ENCODE measurements at regions not wholly inside any gene's neighbourhood (a gene's known extent, or its start where the extent isn't known, plus 50 kb on each side); places are given as distances from the start of the nearest gene placed in this dataset.

DNA sequence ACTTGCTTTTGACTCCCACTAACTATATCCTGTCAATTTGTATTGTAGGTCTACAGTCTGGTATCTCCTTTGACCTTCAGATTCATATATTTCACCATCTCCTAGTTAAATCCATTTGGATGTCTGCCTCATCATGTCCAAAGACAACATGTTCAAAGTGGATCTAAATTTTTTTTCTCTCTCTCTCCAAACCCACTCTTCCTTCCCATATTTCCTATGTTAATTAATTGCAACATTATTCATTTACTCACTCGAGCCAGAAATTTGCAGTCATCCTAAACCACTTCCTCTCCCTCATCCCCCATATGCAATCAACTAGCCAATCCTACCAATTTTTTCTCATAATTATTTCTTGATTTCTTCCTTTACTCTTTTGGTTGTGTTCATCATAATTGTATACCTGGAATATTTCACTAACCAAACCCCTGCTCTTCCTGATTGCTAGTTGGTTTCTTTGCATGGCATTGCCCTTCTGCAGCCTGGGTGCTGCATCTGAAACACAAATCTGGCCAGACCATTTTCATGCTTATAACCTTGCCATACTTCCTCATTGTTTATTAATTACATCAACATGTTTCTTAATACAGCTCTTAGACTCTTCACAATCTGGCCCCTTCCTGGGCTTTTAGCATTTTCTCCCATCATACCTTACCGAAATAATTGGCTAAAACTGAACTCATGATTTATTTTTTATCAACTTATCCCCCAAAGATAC lies 442.2 kb downstream of the ADAMTS20 start:
- no peaks in the 10 kb centered on the region for H3K36me3 ChIP-seq (ENCODE audit: low read depth, low read length)
- no peaks in the 10 kb centered on the region for H4K20me1 ChIP-seq (ENCODE audit: low read length)
- no peaks in the 10 kb centered on the region for H3K27me3 ChIP-seq (ENCODE audit: low read length)
- no peak overlapping the region for H3K4me2 ChIP-seq (ENCODE audit: low read length)
- no peaks in the 10 kb centered on the region for H3F3A ChIP-seq (ENCODE audit: low read length, unreplicated experiment)
- ATAC-seq (no peak), DNase-seq (no peak)
- no peaks in the 10 kb centered on the region for H3K9me2 ChIP-seq (replicated peaks; ENCODE audit: low read length)
- H3K27ac ChIP-seq (ENCODE audit: low read length): no peak overlapping the region
- POLR2A ChIA-PET (ENCODE audit: unreplicated experiment): no interaction called here
- intact Hi-C loops (cut with micrococcal nuclease): loop anchor here (10.0 kb wide), 1 partner anchor 45 kb away; no protein-coding TSS in a partner anchor
- no peak overlapping the region for H3K4me3 ChIP-seq (ENCODE audit: low read length)
- TF ChIP-seq EZH2phosphoT487 (IDR thresholded peaks at IDR 0.05; ENCODE audit: borderline replicate concordance, low read length) (no peak), EZH2 (IDR thresholded peaks at IDR 0.05; ENCODE audit: low read length, unreplicated experiment) (no peak)
- TF ChIP-seq, protein P1, sequence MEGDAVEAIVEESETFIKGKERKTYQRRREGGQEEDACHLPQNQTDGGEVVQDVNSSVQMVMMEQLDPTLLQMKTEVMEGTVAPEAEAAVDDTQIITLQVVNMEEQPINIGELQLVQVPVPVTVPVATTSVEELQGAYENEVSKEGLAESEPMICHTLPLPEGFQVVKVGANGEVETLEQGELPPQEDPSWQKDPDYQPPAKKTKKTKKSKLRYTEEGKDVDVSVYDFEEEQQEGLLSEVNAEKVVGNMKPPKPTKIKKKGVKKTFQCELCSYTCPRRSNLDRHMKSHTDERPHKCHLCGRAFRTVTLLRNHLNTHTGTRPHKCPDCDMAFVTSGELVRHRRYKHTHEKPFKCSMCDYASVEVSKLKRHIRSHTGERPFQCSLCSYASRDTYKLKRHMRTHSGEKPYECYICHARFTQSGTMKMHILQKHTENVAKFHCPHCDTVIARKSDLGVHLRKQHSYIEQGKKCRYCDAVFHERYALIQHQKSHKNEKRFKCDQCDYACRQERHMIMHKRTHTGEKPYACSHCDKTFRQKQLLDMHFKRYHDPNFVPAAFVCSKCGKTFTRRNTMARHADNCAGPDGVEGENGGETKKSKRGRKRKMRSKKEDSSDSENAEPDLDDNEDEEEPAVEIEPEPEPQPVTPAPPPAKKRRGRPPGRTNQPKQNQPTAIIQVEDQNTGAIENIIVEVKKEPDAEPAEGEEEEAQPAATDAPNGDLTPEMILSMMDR (conservative IDR thresholded peaks at IDR 0.05; ENCODE audit: low read depth, low read length): no peak
- no peaks in the 10 kb centered on the region for H3K79me2 ChIP-seq (ENCODE audit: low read length)
- peaks cover 4% of the 10 kb centered on the region for H3K4me1 ChIP-seq (ENCODE audit: insufficient read depth, low read length)
- CTCF ChIA-PET: no interaction called here
- no TSS peak for BruUV-seq (replicated peaks)
- H3K9ac ChIP-seq (ENCODE audit: low read length): no peak overlapping the region
- H3K9me3 ChIP-seq (ENCODE audit: low read length): no peaks in the 10 kb centered on the region
- no peak overlapping the region for H2AFZ ChIP-seq (ENCODE audit: low read length)

DNA sequence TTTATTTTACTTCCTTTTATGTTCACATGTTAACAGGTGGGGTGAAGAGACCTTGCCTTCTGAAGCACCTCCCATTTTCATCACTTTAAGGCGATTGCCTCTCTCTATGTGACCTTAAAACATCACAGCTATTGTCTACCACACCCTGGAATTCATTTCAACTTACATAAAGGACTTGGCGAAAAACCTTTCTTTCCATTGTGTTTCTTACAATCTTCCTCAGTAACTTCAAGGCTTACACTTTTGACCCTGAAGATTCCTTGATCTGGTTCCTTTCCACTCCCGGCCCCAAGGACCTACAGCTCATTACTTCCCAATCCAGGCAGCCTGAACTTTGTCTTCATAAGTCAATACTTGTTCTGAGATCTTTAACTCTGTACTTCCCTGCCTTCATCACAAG lies 443.3 kb downstream of the ADAMTS20 start:
- Histone ChIP-seq H3K9me3 (ENCODE audit: low read length) (no peaks in the 10 kb centered on the region), H3K9ac (ENCODE audit: low read length) (no peak overlapping the region), H2AFZ (ENCODE audit: low read length) (no peak overlapping the region), H3K9me2 (replicated peaks; ENCODE audit: low read length) (no peaks in the 10 kb centered on the region), H3K79me2 (ENCODE audit: low read length) (no peaks in the 10 kb centered on the region), H4K20me1 (ENCODE audit: low read length) (no peaks in the 10 kb centered on the region), H3F3A (ENCODE audit: low read length, unreplicated experiment) (no peaks in the 10 kb centered on the region), H3K27me3 (ENCODE audit: low read length) (no peaks in the 10 kb centered on the region), H3K27ac (ENCODE audit: low read length) (no peak overlapping the region), H3K4me3 (ENCODE audit: low read length) (no peak overlapping the region), H3K4me2 (ENCODE audit: low read length) (no peak overlapping the region), H3K36me3 (ENCODE audit: low read depth, low read length) (no peaks in the 10 kb centered on the region), H3K4me1 (ENCODE audit: insufficient read depth, low read length) (peaks cover 10% of the 10 kb centered on the region)
- POLR2A ChIA-PET (ENCODE audit: unreplicated experiment): no interaction called here
- intact Hi-C loops (cut with micrococcal nuclease): loop anchor here (10.0 kb wide), 1 partner anchor 46 kb away; no protein-coding TSS in a partner anchor
- no peak for DNase-seq
- no peak for TF ChIP-seq EZH2 (IDR thresholded peaks at IDR 0.05; ENCODE audit: low read length, unreplicated experiment)
- TF ChIP-seq, protein P1 (conservative IDR thresholded peaks at IDR 0.05; ENCODE audit: low read depth, low read length): no peak
- TF ChIP-seq EZH2phosphoT487 (IDR thresholded peaks at IDR 0.05; ENCODE audit: borderline replicate concordance, low read length): no peak
- CTCF ChIA-PET: no interaction called here
- no peak for ATAC-seq
- BruUV-seq (replicated peaks): no TSS peak

DNA sequence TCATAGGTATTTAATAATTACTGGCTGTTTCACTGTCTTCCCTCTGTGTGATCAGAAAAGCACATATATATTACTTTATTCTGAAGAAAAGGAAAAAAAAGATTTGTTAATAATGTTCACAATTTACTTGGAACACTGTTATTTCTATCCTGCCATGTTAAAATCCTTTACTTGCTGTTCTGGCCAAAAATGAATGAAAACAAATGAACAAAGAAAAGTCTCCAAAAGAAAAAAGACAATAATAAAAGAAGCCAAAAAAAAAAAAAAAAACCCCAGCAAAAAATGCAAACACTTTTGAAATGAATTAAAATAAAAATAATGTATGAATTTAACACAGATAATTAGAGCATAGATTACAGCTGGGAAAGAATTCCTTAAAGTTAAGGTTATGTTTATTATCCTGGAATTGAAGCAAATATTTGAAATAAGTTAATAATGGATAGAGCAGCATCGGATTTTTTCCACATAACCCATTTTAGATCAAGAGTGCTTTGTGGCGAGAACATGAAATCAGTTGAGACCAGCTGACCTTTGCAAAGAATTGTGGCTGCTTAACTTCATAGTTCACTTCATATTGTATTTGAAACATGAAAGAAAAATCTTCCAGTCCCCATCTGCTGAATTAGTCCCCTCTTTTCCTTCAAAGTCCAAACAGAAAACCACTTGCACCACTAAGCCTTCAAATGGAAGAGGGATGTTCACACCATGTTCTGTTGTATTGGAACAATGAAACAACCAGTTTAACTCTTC lies 444.8 kb downstream of the ADAMTS20 start:
- H3K36me3 ChIP-seq (ENCODE audit: low read depth, low read length): no peaks in the 10 kb centered on the region
- H4K20me1 ChIP-seq (ENCODE audit: low read length): no peaks in the 10 kb centered on the region
- H3K27me3 ChIP-seq (ENCODE audit: low read length): no peaks in the 10 kb centered on the region
- BruUV-seq (replicated peaks): no TSS peak
- no peaks in the 10 kb centered on the region for H3F3A ChIP-seq (ENCODE audit: low read length, unreplicated experiment)
- CTCF ChIA-PET: no interaction called here
- H3K4me1 ChIP-seq (ENCODE audit: insufficient read depth, low read length): peaks cover 10% of the 10 kb centered on the region
- no peak overlapping the region for H3K27ac ChIP-seq (ENCODE audit: low read length)
- H3K9me2 ChIP-seq (replicated peaks; ENCODE audit: low read length): no peaks in the 10 kb centered on the region
- H3K4me3 ChIP-seq (ENCODE audit: low read length): no peak overlapping the region
- no peak for TF ChIP-seq EZH2phosphoT487 (IDR thresholded peaks at IDR 0.05; ENCODE audit: borderline replicate concordance, low read length)
- TF ChIP-seq EZH2 (IDR thresholded peaks at IDR 0.05; ENCODE audit: low read length, unreplicated experiment): no peak
- TF ChIP-seq, protein P1 (conservative IDR thresholded peaks at IDR 0.05; ENCODE audit: low read depth, low read length): no peak
- no peak overlapping the region for H3K9ac ChIP-seq (ENCODE audit: low read length)
- intact Hi-C loops (cut with micrococcal nuclease): loop anchor here (10.0 kb wide), 1 partner anchor 48 kb away; no protein-coding TSS in a partner anchor
- ATAC-seq: no peak
- no peak for DNase-seq
- no peaks in the 10 kb centered on the region for H3K9me3 ChIP-seq (ENCODE audit: low read length)
- H3K4me2 ChIP-seq (ENCODE audit: low read length): no peak overlapping the region
- POLR2A ChIA-PET (ENCODE audit: unreplicated experiment): no interaction called here
- H2AFZ ChIP-seq (ENCODE audit: low read length): no peak overlapping the region
- no peaks in the 10 kb centered on the region for H3K79me2 ChIP-seq (ENCODE audit: low read length)

Measured in PC-3 (cell line).